GM19455 (cell line): ENCODE measurements at regions not wholly inside any gene's neighbourhood (a gene's known extent, or its start where the extent isn't known, plus 50 kb on each side); places are given as distances from the start of the nearest gene placed in this dataset.

Experiments used
- ATAC-seq: cut with Tn5 transposase; IDR thresholded peaks from one replicate; pipeline ENCODE4 v1.9.1; 2021; ENCODE audit not compliant: unreplicated experiment

DNA sequence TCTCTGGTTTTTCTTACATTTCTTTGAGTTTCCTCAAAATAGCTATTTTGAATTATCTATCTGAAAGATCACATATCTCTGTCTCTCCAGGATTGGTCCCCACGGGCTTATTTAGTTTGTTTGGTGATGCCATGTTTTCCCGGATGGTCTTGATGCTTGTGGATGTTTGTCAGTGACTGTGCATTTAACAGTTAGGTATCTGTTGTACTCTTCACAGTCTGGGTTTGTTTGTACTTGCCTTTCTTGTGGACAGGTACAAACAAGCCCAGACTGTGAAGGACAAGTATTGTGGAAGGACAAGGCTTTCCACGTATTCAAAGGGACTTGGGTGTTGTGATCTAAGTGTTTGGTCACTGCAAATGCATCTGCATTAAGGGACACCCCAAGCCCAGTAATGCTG, 49.9 kb upstream of the TOP1 start:
- no peak for ATAC-seq
